K562 (cell line): ENCODE measurements at regions not wholly inside any gene's neighbourhood (a gene's known extent, or its start where the extent isn't known, plus 50 kb on each side); places are given as distances from the start of the nearest gene placed in this dataset.

ENCODE experiments used
- BHLHE40 ChIP-seq: IDR thresholded peaks from 2 replicates; pipeline ENCODE4 v1.6.1; 2011; ENCODE audit warnings: low read length, improper control_type of control experiment
- CBX8 ChIP-seq: fragments of 200-600 bp; sonication (generic); IDR thresholded peaks from 2 replicates; pipeline ENCODE4 v1.6.1; 2012; ENCODE audit warnings: borderline replicate concordance, mixed run types, low read depth, mild to moderate bottlenecking, moderate library complexity, mixed read lengths, low read length, control low read depth, inconsistent platforms; ENCODE audit not compliant: poor library complexity, severe bottlenecking; ENCODE audit errors: extremely low read depth
- CEBPB ChIP-seq: fragments of 450-650 bp; IDR thresholded peaks from 2 replicates; pipeline ENCODE4 v1.6.1; 2016; ENCODE audit warnings: missing genetic modification characterization, missing compliant biosample characterization
- ELF2 ChIP-seq: fragments of 250-450 bp; sonication (Bioruptor Pico); IDR thresholded peaks from 2 replicates; pipeline ENCODE4 v1.5.0; 2021; ENCODE audit warnings: mild to moderate bottlenecking
- ETS2 ChIP-seq: IDR thresholded peaks from 2 replicates; pipeline ENCODE4 v1.6.1; 2016; ENCODE audit warnings: borderline replicate concordance, missing genetic modification characterization, mild to moderate bottlenecking, moderate library complexity, missing compliant biosample characterization; ENCODE audit not compliant: poor library complexity, severe bottlenecking
- FOXK1 ChIP-seq: sonication (generic); formaldehyde crosslinking; IDR thresholded peaks from 2 replicates; pipeline ENCODE4 v1.8.0; 2022; ENCODE audit warnings: missing genetic modification reagents, mild to moderate bottlenecking, borderline replicate concordance
- HDAC1 ChIP-seq, 2 experiments: fragments of 450-650 bp; IDR thresholded peaks; 2 replicates each; pipeline ENCODE4 v1.6.1; 2016 to 2017; ENCODE audit warnings: inconsistent platforms in 1 of 2, mild to moderate bottlenecking in 1 of 2, moderate library complexity in 1 of 2
- HNRNPUL1 ChIP-seq: fragments of 200-400 bp; formaldehyde crosslinking; IDR thresholded peaks from 2 replicates; pipeline ENCODE4 v1.6.1; 2017; ENCODE audit warnings: low read length
- JUN ChIP-seq, 2 experiments: sonication (generic) in 1 of 2; formaldehyde crosslinking in 1 of 2; IDR thresholded peaks; 2 replicates each; pipeline versions ENCODE4 v1.6.1 to v1.8.0; 2012 to 2022; ENCODE audit warnings: borderline replicate concordance in 2 of 2, mild to moderate bottlenecking in 2 of 2, improper control_type of control experiment in 1 of 2, low read depth in 1 of 2, low read length in 1 of 2, missing genetic modification reagents in 1 of 2
- LCOR ChIP-seq: sonication (generic); formaldehyde crosslinking; IDR thresholded peaks from 2 replicates; pipeline ENCODE4 v1.8.0; 2022; ENCODE audit warnings: mild to moderate bottlenecking, missing genetic modification reagents
- PRPF4 ChIP-seq: fragments of 200-400 bp; formaldehyde crosslinking; IDR thresholded peaks from one replicate; pipeline ENCODE4 v1.6.1; 2017; ENCODE audit warnings: low read length, low read depth, mild to moderate bottlenecking; ENCODE audit not compliant: insufficient read depth, poor library complexity, severe bottlenecking
- TCFL5 ChIP-seq: fragments of 250-450 bp; sonication (Bioruptor Pico); conservative IDR thresholded peaks from 2 replicates; pipeline ENCODE4 v1.6.1; 2021; ENCODE audit warnings: mild to moderate bottlenecking, moderate library complexity, matching md5 sums
- USF1 ChIP-seq: sonication (generic); formaldehyde crosslinking; IDR thresholded peaks from 2 replicates; pipeline ENCODE4 v1.9.0; 2022; ENCODE audit warnings: mild to moderate bottlenecking, missing genetic modification reagents
- XRCC3 ChIP-seq: fragments of 450-650 bp; IDR thresholded peaks from 2 replicates; pipeline ENCODE4 v1.6.1; 2017; ENCODE audit warnings: mild to moderate bottlenecking, moderate library complexity
- ZBTB26 ChIP-seq: fragments of 450-650 bp; formaldehyde crosslinking; IDR thresholded peaks from 2 replicates; pipeline ENCODE4 v1.4.0; 2022; ENCODE audit warnings: missing genetic modification characterization
- ZMIZ1 ChIP-seq, 2 experiments: fragments of 150-350 bp in 1 of 2; IDR thresholded peaks; 2 replicates each; pipeline ENCODE4 v1.6.1; 2012 to 2016; ENCODE audit warnings: low read depth in 2 of 2, low read length in 2 of 2, mild to moderate bottlenecking in 1 of 2, moderate library complexity in 1 of 2
- ZNF134 ChIP-seq: fragments of 250-450 bp; sonication (Bioruptor Pico); conservative IDR thresholded peaks from 2 replicates; pipeline ENCODE4 v1.4.0; 2020
- ZNF408 ChIP-seq: fragments of 250-450 bp; sonication (Bioruptor Pico); IDR thresholded peaks from 2 replicates; pipeline ENCODE4 v1.4.0; 2020; ENCODE audit warnings: low read depth, mild to moderate bottlenecking, moderate library complexity
- ZNF644 ChIP-seq: fragments of 200-800 bp; sonication (Bioruptor generic); IDR thresholded peaks from 2 replicates; pipeline ENCODE4 v1.6.1; 2016; ENCODE audit warnings: low read depth, missing genetic modification characterization, missing compliant biosample characterization

- no peak for TF ChIP-seq FOXK1 (CRISPR knock-in tag)
- TF ChIP-seq HDAC1 (IDR thresholded peaks at IDR 0.05): peak in 1 of 2 experiments; percentile 80; a peak in 2 of 4 replicates
- TF ChIP-seq CBX8: no peak
- TF ChIP-seq XRCC3: no peak
- no peak for TF ChIP-seq ETS2 (tag)
- no peak for TF ChIP-seq ZNF134 (CRISPR knock-in tag)
- TF ChIP-seq LCOR (CRISPR knock-in tag): peak; percentile 83
- no peak for TF ChIP-seq TCFL5
- TF ChIP-seq USF1 (CRISPR knock-in tag): no peak
- no peak for TF ChIP-seq CEBPB (tag)
- TF ChIP-seq JUN (IDR thresholded peaks at IDR 0.05; ENCODE audit: borderline replicate concordance, low read depth, low read length): 0 out of 2 replicates have a peak, but pooled peaks have one; percentile 15
- no peak for TF ChIP-seq JUN (CRISPR knock-in tag; IDR thresholded peaks at IDR 0.05; ENCODE audit: borderline replicate concordance)
- no peak for TF ChIP-seq ZNF408 (CRISPR knock-in tag)
- no peak for TF ChIP-seq ELF2
- no peak for TF ChIP-seq ZBTB26
- peak in 1 of 2 experiments; percentile 46; a peak in 1 of 4 replicates for TF ChIP-seq ZMIZ1 (IDR thresholded peaks at IDR 0.05; ENCODE audit: low read depth in 2 of 2, low read length in 2 of 2)
- TF ChIP-seq PRPF4: no peak
- TF ChIP-seq HNRNPUL1: no peak
- 0 out of 2 replicates have a peak, but pooled peaks have one; percentile 17 for TF ChIP-seq BHLHE40
- TF ChIP-seq ZNF644 (tag): peak; percentile 76
Measured at GRCh38 chr4:55729351-55730279, 90.0 kb upstream of the EXOC1L start (continued).
